ENCODE measurements at regions not wholly inside any gene's neighbourhood (a gene's known extent, or its start where the extent isn't known, plus 50 kb on each side); places are given as distances from the start of the nearest gene placed in this dataset.

GRCh38 chr9:88659126-88659525 is 124.1 kb downstream of the NXNL2 start:
- DNase-seq = no peak

GRCh38 chr9:88660611-88661010 is 125.6 kb downstream of the NXNL2 start:
- no peak for DNase-seq

- no peak for DNase-seq
Observed at GRCh38 chr9:88661759-88662158, 126.8 kb downstream of the NXNL2 start.

- no peak for DNase-seq
Observed at GRCh38 chr9:88663771-88664419, 128.9 kb downstream of the NXNL2 start.

- no peak for DNase-seq
Observed at GRCh38 chr9:88664773-88665172, 129.8 kb downstream of the NXNL2 start.

- DNase-seq = no peak
Observed at GRCh38 chr9:88672874-88673689, 138.1 kb downstream of the NXNL2 start.

- DNase-seq = no peak
Observed at GRCh38 chr9:88673886-88674285, 138.9 kb downstream of the NXNL2 start.

- DNase-seq = no peak
Observed at GRCh38 chr9:88676644-88677043, 141.7 kb downstream of the NXNL2 start.

GRCh38 chr9:88678008-88678407 is 143.0 kb downstream of the NXNL2 start:
- DNase-seq = no peak

- no peak for DNase-seq
Observed at GRCh38 chr9:88678431-88678830, 143.5 kb downstream of the NXNL2 start.

- DNase-seq = no peak
Observed at GRCh38 chr9:88680041-88680440, 145.1 kb downstream of the NXNL2 start.

- no peak for DNase-seq
Observed at GRCh38 chr9:88680505-88681160, 145.7 kb downstream of the NXNL2 start.

- DNase-seq = no peak
Observed at GRCh38 chr9:88681434-88681833, 146.5 kb downstream of the NXNL2 start.

- no peak for DNase-seq
Observed at GRCh38 chr9:88682431-88682831, 147.5 kb downstream of the NXNL2 start.

- no peak for DNase-seq
Observed at GRCh38 chr9:88684046-88684445, 149.1 kb downstream of the NXNL2 start.

- no peak for DNase-seq
Observed at GRCh38 chr9:88684845-88685244, 149.9 kb downstream of the NXNL2 start.

- no peak for DNase-seq
Observed at GRCh38 chr9:88685966-88686365, 151.0 kb downstream of the NXNL2 start.

- DNase-seq = no peak
Observed at GRCh38 chr9:88689509-88690298, 154.7 kb downstream of the NXNL2 start.

GRCh38 chr9:88690628-88691027 is 155.7 kb downstream of the NXNL2 start:
- DNase-seq = no peak

- DNase-seq = no peak
Observed at GRCh38 chr9:88691091-88691490, 156.1 kb downstream of the NXNL2 start.

- no peak for DNase-seq
Observed at GRCh38 chr9:88691811-88692210, 156.8 kb downstream of the NXNL2 start.

GRCh38 chr9:88692827-88693226 is 157.8 kb downstream of the NXNL2 start:
- DNase-seq = no peak

GRCh38 chr9:88694625-88695024 is 159.6 kb downstream of the NXNL2 start:
- no peak for DNase-seq

Measured in NCI-H446 (cell line).